Activated CD4-positive, alpha-beta T cell treated with anti-CD3 and anti-CD28 coated beads, Interleukin-2, amount 10 ng/mL, durations not matched to agents 24 days and 14 days (primary cell): ENCODE measurements at regions not wholly inside any gene's neighbourhood (a gene's known extent, or its start where the extent isn't known, plus 50 kb on each side); places are given as distances from the start of the nearest gene placed in this dataset.

Experiments used
- DNase-seq: peaks from one replicate; pipeline ENCODE4 v3.0.0; 2022
- H3K27ac Mint-ChIP-seq: one replicate; pipeline ENCODE4 v1.8.0; 2022; ENCODE audit warnings: mild to moderate bottlenecking, mixed read lengths
- H3K27me3 Mint-ChIP-seq: one replicate; pipeline ENCODE4 v1.8.0; 2022; ENCODE audit warnings: mixed read lengths
- H3K36me3 Mint-ChIP-seq: one replicate; pipeline ENCODE4 v1.8.0; 2022; ENCODE audit warnings: low read depth, mild to moderate bottlenecking, mixed read lengths
- H3K4me1 Mint-ChIP-seq: one replicate; pipeline ENCODE4 v1.8.0; 2021; ENCODE audit warnings: mixed read lengths
- H3K4me3 Mint-ChIP-seq: one replicate; pipeline ENCODE4 v1.8.0; 2022; ENCODE audit warnings: mild to moderate bottlenecking, moderate library complexity, mixed read lengths
- H3K9me3 Mint-ChIP-seq: one replicate; pipeline ENCODE4 v1.8.0; 2021; ENCODE audit warnings: mixed read lengths
- intact Hi-C: fragments of 100-400 bp; cut with micrococcal nuclease; formaldehyde crosslinking; loops from one replicate; pipeline ENCODE4 v1.15.1; 2023

DNA sequence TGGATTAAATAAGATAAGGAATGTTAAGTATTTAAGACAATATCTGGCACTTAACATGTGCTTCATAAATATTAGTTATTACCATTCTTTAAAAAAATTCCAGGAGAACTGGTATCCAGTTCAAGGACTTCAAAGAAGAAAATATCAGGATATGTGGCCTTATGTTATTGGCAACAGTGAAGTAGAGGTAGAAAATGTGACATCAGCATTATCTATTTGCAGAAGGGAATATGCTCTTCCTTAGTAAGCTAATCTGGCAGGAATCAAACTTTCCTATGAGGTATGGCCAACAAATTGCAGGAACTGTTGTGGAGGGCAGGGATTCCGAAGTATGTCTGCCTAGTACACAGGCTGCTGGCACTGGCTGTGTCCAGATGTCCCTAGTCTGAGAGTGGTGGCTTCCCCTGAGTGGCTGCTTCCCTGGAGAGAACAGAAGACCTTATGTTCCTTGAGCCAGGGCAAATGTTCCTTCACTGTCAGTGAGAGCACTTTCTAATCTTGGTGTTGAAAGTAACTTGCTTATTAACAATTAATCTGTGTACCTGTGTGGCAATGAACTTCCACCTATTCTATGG lies 351.7 kb upstream of the THRB start:
- Mint-ChIP-seq H3K9me3 (no peaks in the 10 kb centered on the region), H3K36me3 (no peaks in the 10 kb centered on the region), H3K27ac (no peak overlapping the region), H3K27me3 (no peaks in the 10 kb centered on the region), H3K4me3 (no peak overlapping the region), H3K4me1 (no peaks in the 10 kb centered on the region)
- DNase-seq: no peak
- intact Hi-C loops: no loop called here

GRCh38 chr3:24850245-24850644 lies 355.6 kb upstream of the THRB start:
- intact Hi-C loops: no loop called here
- DNase-seq: no peak
- H3K9me3 Mint-ChIP-seq: no peaks in the 10 kb centered on the region
- no peak overlapping the region for H3K4me3 Mint-ChIP-seq
- no peak overlapping the region for H3K27ac Mint-ChIP-seq
- H3K4me1 Mint-ChIP-seq: no peaks in the 10 kb centered on the region
- no peaks in the 10 kb centered on the region for H3K36me3 Mint-ChIP-seq
- no peaks in the 10 kb centered on the region for H3K27me3 Mint-ChIP-seq

- no peaks in the 10 kb centered on the region for H3K27me3 Mint-ChIP-seq
- no peaks in the 10 kb centered on the region for H3K36me3 Mint-ChIP-seq
- DNase-seq: peak; percentile 16
- no peak overlapping the region for H3K27ac Mint-ChIP-seq
- intact Hi-C loops: no loop called here
- H3K4me1 Mint-ChIP-seq: no peaks in the 10 kb centered on the region
- H3K4me3 Mint-ChIP-seq: no peak overlapping the region
- H3K9me3 Mint-ChIP-seq: no peaks in the 10 kb centered on the region
Measured at GRCh38 chr3:24853685-24854490, 359.2 kb upstream of the THRB start.

GRCh38 chr3:24854748-24855147 lies 360.1 kb upstream of the THRB start:
- no peak for DNase-seq
- no peaks in the 10 kb centered on the region for H3K36me3 Mint-ChIP-seq
- no peaks in the 10 kb centered on the region for H3K4me1 Mint-ChIP-seq
- no peak overlapping the region for H3K27ac Mint-ChIP-seq
- intact Hi-C loops: no loop called here
- H3K4me3 Mint-ChIP-seq: no peak overlapping the region
- no peaks in the 10 kb centered on the region for H3K27me3 Mint-ChIP-seq
- H3K9me3 Mint-ChIP-seq: no peaks in the 10 kb centered on the region

GRCh38 chr3:24857945-24858344 lies 363.3 kb upstream of the THRB start:
- H3K4me3 Mint-ChIP-seq: no peak overlapping the region
- no peak overlapping the region for H3K27ac Mint-ChIP-seq
- DNase-seq: no peak
- no peaks in the 10 kb centered on the region for H3K4me1 Mint-ChIP-seq
- H3K36me3 Mint-ChIP-seq: no peaks in the 10 kb centered on the region
- no peaks in the 10 kb centered on the region for H3K9me3 Mint-ChIP-seq
- intact Hi-C loops: no loop called here
- no peaks in the 10 kb centered on the region for H3K27me3 Mint-ChIP-seq

DNA sequence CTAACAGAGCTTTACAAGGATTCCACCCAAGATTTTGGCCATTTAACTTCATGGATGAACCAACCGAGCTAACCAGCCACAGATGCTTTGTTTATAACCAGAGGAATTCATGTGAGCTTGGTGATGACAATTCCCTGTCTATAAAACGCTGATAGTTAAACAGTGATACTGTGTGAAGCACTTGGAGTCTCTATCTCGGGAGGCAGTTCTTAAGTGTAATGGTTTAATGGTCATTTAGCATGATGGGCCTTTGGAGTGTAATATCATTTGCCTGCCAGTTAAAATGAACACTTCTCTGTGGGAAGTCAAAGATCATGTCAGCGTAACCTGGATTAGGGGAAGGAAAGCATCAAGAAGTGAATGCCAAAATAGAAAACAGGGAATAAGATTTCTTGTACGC lies 368.6 kb upstream of the THRB start:
- no peak overlapping the region for H3K27ac Mint-ChIP-seq
- intact Hi-C loops: no loop called here
- no peaks in the 10 kb centered on the region for H3K4me1 Mint-ChIP-seq
- DNase-seq: no peak
- H3K36me3 Mint-ChIP-seq: no peaks in the 10 kb centered on the region
- H3K27me3 Mint-ChIP-seq: no peaks in the 10 kb centered on the region
- H3K9me3 Mint-ChIP-seq: no peaks in the 10 kb centered on the region
- no peak overlapping the region for H3K4me3 Mint-ChIP-seq

DNA sequence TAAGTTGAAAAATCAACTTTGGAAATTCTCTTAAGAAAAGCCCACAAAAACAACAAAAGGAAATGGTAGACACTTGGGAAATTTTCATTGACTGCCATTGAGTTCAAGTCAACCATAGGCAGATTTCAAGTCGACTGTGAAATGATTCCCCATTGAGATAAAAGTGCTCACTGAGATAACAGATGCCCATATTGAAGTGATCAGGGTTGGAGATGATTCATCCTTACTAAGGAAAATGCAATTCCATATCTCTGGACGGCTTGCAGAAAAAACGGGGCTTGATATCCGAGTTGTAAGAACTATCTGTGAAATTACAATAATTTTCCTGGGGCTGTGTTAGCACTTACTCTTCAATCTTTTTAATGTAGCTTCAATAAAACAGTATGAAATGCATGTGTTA lies 373.1 kb upstream of the THRB start:
- H3K36me3 Mint-ChIP-seq: no peaks in the 10 kb centered on the region
- no peaks in the 10 kb centered on the region for H3K9me3 Mint-ChIP-seq
- DNase-seq: no peak
- H3K27me3 Mint-ChIP-seq: no peaks in the 10 kb centered on the region
- no peaks in the 10 kb centered on the region for H3K4me1 Mint-ChIP-seq
- H3K27ac Mint-ChIP-seq: no peak overlapping the region
- H3K4me3 Mint-ChIP-seq: no peak overlapping the region
- intact Hi-C loops: no loop called here

GRCh38 chr3:24881239-24881638 lies 386.6 kb upstream of the THRB start:
- no peaks in the 10 kb centered on the region for H3K36me3 Mint-ChIP-seq
- no peaks in the 10 kb centered on the region for H3K27me3 Mint-ChIP-seq
- H3K27ac Mint-ChIP-seq: no peak overlapping the region
- intact Hi-C loops: no loop called here
- DNase-seq: no peak
- no peaks in the 10 kb centered on the region for H3K4me1 Mint-ChIP-seq
- no peaks in the 10 kb centered on the region for H3K9me3 Mint-ChIP-seq
- no peak overlapping the region for H3K4me3 Mint-ChIP-seq

GRCh38 chr3:24886501-24886900 lies 391.9 kb upstream of the THRB start:
- no peak overlapping the region for H3K4me3 Mint-ChIP-seq
- no peak overlapping the region for H3K27ac Mint-ChIP-seq
- intact Hi-C loops: no loop called here
- no peaks in the 10 kb centered on the region for H3K27me3 Mint-ChIP-seq
- H3K9me3 Mint-ChIP-seq: no peaks in the 10 kb centered on the region
- DNase-seq: no peak
- H3K4me1 Mint-ChIP-seq: no peaks in the 10 kb centered on the region
- H3K36me3 Mint-ChIP-seq: no peaks in the 10 kb centered on the region

- no peaks in the 10 kb centered on the region for H3K36me3 Mint-ChIP-seq
- H3K27ac Mint-ChIP-seq: no peak overlapping the region
- no peaks in the 10 kb centered on the region for H3K4me1 Mint-ChIP-seq
- no peak overlapping the region for H3K4me3 Mint-ChIP-seq
- no peak for DNase-seq
- no peaks in the 10 kb centered on the region for H3K27me3 Mint-ChIP-seq
- intact Hi-C loops: no loop called here
- H3K9me3 Mint-ChIP-seq: no peaks in the 10 kb centered on the region
Measured at GRCh38 chr3:24890012-24890411, 395.4 kb upstream of the THRB start.

GRCh38 chr3:24899373-24899772 lies 404.7 kb upstream of the THRB start:
- H3K9me3 Mint-ChIP-seq: no peaks in the 10 kb centered on the region
- DNase-seq: no peak
- intact Hi-C loops: no loop called here
- H3K27me3 Mint-ChIP-seq: no peaks in the 10 kb centered on the region
- H3K4me3 Mint-ChIP-seq: no peak overlapping the region
- H3K27ac Mint-ChIP-seq: no peak overlapping the region
- no peaks in the 10 kb centered on the region for H3K36me3 Mint-ChIP-seq
- no peaks in the 10 kb centered on the region for H3K4me1 Mint-ChIP-seq

DNA sequence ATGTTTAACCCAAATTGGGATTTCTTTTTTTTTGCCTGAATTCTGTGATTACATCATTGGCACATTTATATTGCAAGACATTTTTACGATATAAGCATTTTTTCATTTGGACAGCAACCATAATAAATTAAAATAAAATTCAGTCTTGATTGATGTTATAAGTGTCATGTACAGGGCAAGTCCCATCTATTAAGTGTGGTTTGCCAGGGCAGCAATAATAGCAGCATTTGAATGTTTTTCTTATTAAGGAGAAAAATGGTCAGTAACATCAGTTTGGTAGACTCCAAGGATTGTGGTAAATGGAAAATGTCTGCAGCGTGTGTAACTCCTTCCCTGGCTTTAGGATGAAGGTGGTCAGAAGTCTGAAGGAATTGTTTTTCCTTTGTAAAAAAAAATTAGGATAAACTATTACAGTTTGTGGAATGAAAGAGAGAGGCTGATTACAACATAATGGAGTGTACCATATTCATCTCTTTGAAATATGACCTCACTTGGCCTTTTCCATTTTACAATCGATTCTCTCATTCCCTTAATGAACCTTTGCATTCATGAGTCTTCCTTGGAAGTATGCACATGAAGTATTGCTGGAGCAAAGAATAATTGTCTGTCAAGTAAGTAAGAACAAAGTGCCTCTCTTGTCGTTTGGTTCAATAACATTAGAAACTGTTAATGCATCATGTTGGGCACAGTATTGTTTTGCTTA lies 405.4 kb upstream of the THRB start:
- Mint-ChIP-seq H3K9me3 (no peaks in the 10 kb centered on the region), H3K4me1 (no peaks in the 10 kb centered on the region), H3K4me3 (no peak overlapping the region), H3K36me3 (no peaks in the 10 kb centered on the region), H3K27ac (no peak overlapping the region), H3K27me3 (no peaks in the 10 kb centered on the region)
- intact Hi-C loops: no loop called here
- no peak for DNase-seq

GRCh38 chr3:24905266-24905665 lies 410.6 kb upstream of the THRB start:
- no peaks in the 10 kb centered on the region for H3K36me3 Mint-ChIP-seq
- no peak for DNase-seq
- H3K4me3 Mint-ChIP-seq: no peak overlapping the region
- H3K9me3 Mint-ChIP-seq: no peaks in the 10 kb centered on the region
- no peak overlapping the region for H3K27ac Mint-ChIP-seq
- intact Hi-C loops: no loop called here
- no peaks in the 10 kb centered on the region for H3K27me3 Mint-ChIP-seq
- H3K4me1 Mint-ChIP-seq: no peaks in the 10 kb centered on the region

DNA sequence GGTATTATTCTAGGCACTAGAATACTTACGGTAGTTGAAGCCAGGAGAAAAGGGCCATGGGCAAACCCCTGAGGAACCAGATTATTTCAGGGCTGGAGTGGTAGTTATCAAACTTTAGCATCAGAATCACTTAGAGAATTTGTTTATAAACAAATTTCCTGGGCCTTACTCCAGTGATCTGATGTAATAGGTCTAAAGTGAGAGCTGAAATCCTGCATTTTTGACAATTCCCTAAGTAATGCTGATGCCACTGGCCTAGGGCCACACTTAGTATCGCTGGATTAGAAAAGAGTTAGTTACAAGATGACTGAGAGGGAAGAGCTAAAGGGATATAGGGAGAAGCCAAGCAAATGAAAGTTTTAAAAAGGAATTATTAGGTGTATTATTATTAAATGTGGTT lies 412.5 kb upstream of the THRB start:
- DNase-seq: no peak
- H3K4me3 Mint-ChIP-seq: no peak overlapping the region

More for the DNA sequence above, 412.5 kb upstream of the THRB start:
- Mint-ChIP-seq H3K4me1 (no peaks in the 10 kb centered on the region), H3K9me3 (no peaks in the 10 kb centered on the region), H3K27ac (no peak overlapping the region), H3K36me3 (no peaks in the 10 kb centered on the region), H3K27me3 (no peaks in the 10 kb centered on the region)
- intact Hi-C loops: no loop called here
